Upper lobe of left lung (tissue), 4 donors: ENCODE measurements at regions not wholly inside any gene's neighbourhood (a gene's known extent, or its start where the extent isn't known, plus 50 kb on each side); places are given as distances from the start of the nearest gene placed in this dataset.

Source experiments
- CTCF ChIP-seq, 6 experiments: fragments of 450-650 bp in 4 of 6; fragments of 200-600 bp in 2 of 6; sonication (generic) in 2 of 6; IDR thresholded peaks; one replicate each; pipeline ENCODE4 v1.5.1; 2016 to 2019; ENCODE audit warnings: antibody characterized with exemption in 6 of 6
- POLR2A ChIP-seq, 4 donors: fragments of 450-650 bp; IDR thresholded peaks; one replicate each; pipeline ENCODE4 v1.5.1; 2016 to 2017; ENCODE audit warnings: antibody characterized with exemption in 4 of 4, mild to moderate bottlenecking in 2 of 4

DNA sequence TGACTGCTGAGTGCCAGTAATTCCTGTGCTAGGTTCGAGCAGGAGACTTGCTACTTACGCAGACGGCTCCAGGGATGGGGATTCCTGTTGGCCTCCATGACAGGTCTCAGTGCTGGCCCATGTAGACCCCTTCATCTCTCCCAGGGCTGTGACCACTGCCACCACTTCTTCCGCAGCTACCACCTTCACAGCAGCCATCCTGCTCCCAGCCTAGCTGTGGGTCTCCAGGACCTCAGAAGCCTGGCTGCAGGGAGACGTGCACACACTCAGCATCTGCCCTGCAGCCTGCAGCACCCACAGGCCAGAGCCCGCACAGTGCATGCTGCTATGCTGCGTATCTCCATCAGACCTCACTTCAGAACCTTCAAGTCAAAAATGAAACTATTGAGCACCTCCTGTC lies 1503.9 kb downstream of the BRD1 start:
- TF ChIP-seq CTCF (IDR thresholded peaks at IDR 0.05) = no peak
- TF ChIP-seq POLR2A (IDR thresholded peaks at IDR 0.05) = no peak
